GM06990 (cell line): ENCODE measurements at regions not wholly inside any gene's neighbourhood (a gene's known extent, or its start where the extent isn't known, plus 50 kb on each side); places are given as distances from the start of the nearest gene placed in this dataset.

ENCODE experiments used
- DNase-seq: peaks from one replicate; pipeline ENCODE4 v3.0.0-alpha.2; 2011; ENCODE audit not compliant: insufficient read length; ENCODE audit errors: extremely low read depth
- H3K27me3 ChIP-seq: replicated peaks from 2 replicates; pipeline ENCODE4 v1.6.0; 2011; ENCODE audit warnings: low read length; ENCODE audit not compliant: control insufficient read depth, insufficient read depth
- H3K36me3 ChIP-seq: 2 replicates; pipeline ENCODE4 v1.5.1; 2011; ENCODE audit warnings: low read length; ENCODE audit not compliant: control insufficient read depth, insufficient read depth
- H3K4me3 ChIP-seq: replicated peaks from 2 replicates; pipeline ENCODE4 v1.5.1; 2011; ENCODE audit warnings: low read depth, mild to moderate bottlenecking, control low read depth, low read length
- CTCF ChIP-seq: IDR thresholded peaks from 2 replicates; pipeline ENCODE4 v1.5.1; 2011; ENCODE audit warnings: low read length, control low read depth, mild to moderate bottlenecking, inconsistent platforms; ENCODE audit not compliant: insufficient read depth, poor library complexity, severe bottlenecking

DNA sequence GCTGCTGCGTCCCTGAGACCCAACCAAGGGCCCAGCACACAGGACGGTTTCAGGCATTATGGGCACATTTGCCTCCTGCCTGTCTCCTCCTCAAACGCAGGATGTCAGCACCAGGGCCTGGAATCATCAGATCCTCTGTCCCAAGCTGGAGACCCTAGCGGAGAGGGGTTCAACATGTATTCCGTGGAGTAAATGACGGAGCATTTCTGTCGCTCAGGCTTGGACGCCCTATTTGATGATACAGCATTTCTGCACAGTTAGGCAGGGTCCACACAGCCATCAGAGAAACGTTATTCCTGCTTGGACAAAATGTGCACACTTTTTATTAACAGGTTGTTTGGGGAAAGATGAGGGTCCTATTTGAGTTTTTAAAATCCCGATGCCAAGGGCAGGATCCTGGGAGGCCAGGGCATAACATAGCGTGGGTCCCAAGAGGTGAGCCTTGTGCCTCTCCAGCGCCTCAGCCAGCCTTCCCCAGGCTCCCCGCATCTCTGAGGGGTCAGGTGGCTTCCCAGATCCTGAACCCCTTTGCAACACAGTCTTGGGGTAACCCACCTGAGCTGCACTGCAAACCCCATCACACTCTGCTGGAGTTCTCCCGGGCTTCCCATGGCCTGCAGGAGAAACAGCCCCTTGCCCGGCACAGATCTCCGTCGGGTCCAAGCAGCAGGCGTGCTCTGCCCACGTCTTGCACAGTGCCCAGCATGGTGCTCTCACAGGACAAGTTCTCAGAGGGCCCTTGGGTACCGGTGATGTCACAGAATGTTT is 319.7 kb upstream of the MYT1L start:
- Histone ChIP-seq H3K27me3 (no peaks in the 10 kb centered on the region), H3K36me3 (no peaks in the 10 kb centered on the region), H3K4me3 (no peak overlapping the region)
- no peak for TF ChIP-seq CTCF
- DNase-seq = no peak

DNA sequence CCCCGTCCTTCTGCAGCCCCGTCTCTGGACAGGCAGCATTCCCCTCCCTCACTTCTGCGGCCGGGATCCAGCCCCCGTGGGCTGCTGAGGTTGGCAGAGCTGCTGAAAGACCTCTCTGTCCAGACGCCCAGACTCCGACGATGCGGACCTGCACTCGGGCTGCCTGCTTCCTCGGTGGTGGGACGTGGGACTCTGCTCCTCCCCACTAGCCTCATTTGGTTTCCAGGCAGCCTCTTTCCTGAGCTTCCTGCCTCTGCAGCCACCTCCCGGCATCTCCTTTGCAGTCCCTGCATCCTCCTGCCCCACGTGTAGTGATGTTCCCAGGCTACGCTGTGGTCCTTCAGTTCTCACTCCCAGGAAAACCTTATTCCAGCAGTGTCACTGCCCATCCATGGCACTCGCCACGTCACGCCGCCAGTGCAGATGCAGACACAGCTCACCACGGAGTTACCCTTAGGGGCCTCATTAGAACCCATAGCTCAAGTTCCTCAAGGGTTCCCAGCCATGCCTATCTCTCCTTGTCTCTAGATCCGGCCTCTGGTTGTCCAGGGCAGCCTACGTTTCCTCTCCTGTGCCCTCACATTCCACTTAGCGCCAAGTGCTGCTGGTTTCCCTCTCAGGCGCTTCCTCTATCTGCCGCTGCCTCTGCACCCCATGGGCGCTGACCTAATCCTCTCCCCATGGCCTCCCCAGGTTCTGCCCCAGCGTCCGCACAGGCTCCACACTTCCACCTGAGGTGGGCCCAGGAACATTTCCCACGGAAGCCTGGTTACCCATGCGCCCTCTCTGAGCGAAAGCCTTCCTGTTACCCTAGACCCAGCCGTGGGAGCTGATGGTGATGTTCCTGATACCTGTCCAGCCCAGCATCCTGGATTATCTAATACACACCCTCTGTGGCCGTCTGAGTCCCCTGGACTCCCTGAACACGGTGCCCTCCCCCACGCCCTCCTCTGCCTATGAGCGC is 318.3 kb upstream of the MYT1L start:
- H3K36me3 ChIP-seq = no peaks in the 10 kb centered on the region
- H3K27me3 ChIP-seq = no peaks in the 10 kb centered on the region
- no peak overlapping the region for H3K4me3 ChIP-seq
- TF ChIP-seq CTCF = no peak
- no peak for DNase-seq

- no peak for TF ChIP-seq CTCF
- no peak for DNase-seq
- H3K4me3 ChIP-seq = no peak overlapping the region
- no peaks in the 10 kb centered on the region for H3K27me3 ChIP-seq
- no peaks in the 10 kb centered on the region for H3K36me3 ChIP-seq
Observed at GRCh38 chr2:2648094-2648493, 317.0 kb upstream of the MYT1L start.

GRCh38 chr2:2647141-2647541 is 316.1 kb upstream of the MYT1L start:
- no peaks in the 10 kb centered on the region for H3K27me3 ChIP-seq
- H3K4me3 ChIP-seq = no peak overlapping the region
- DNase-seq = no peak
- no peak for TF ChIP-seq CTCF
- H3K36me3 ChIP-seq = no peaks in the 10 kb centered on the region

GRCh38 chr2:2646433-2647051 is 315.5 kb upstream of the MYT1L start:
- TF ChIP-seq CTCF = no peak

More at GRCh38 chr2:2646433-2647051, 315.5 kb upstream of the MYT1L start:
- no peaks in the 10 kb centered on the region for H3K27me3 ChIP-seq
- no peaks in the 10 kb centered on the region for H3K36me3 ChIP-seq
- no peak overlapping the region for H3K4me3 ChIP-seq
- no peak for DNase-seq
